ENCODE measurements at regions not wholly inside any gene's neighbourhood (a gene's known extent, or its start where the extent isn't known, plus 50 kb on each side); places are given as distances from the start of the nearest gene placed in this dataset.

- Histone ChIP-seq H3K36me3 (no peaks in the 10 kb centered on the region), H3K27me3 (ENCODE audit: low read depth) (no peaks in the 10 kb centered on the region), H3K9me3 (no peaks in the 10 kb centered on the region), H3K4me1 (no peaks in the 10 kb centered on the region), H3K27ac (no peak overlapping the region), H3K4me3 (no peak overlapping the region)
- no peak for TF ChIP-seq CTCF (IDR thresholded peaks at IDR 0.05)
- ATAC-seq (no peak), DNase-seq (no peak)
- intact Hi-C loops (cut with DNase I): no loop called here
These were observed 298.7 kb upstream of the EMCN start for GRCh38 chr4:100816436-100817045.

- no peaks in the 10 kb centered on the region for H3K27me3 ChIP-seq (ENCODE audit: low read depth)
- no peaks in the 10 kb centered on the region for H3K36me3 ChIP-seq
- H3K9me3 ChIP-seq: no peaks in the 10 kb centered on the region
- DNase-seq (no peak), ATAC-seq (no peak)
- no peak overlapping the region for H3K4me3 ChIP-seq
- H3K4me1 ChIP-seq: no peaks in the 10 kb centered on the region
- intact Hi-C loops (cut with DNase I): no loop called here
- no peak overlapping the region for H3K27ac ChIP-seq
- TF ChIP-seq CTCF (IDR thresholded peaks at IDR 0.05): no peak
These were observed 293.2 kb upstream of the EMCN start for GRCh38 chr4:100811046-100811445.

GRCh38 chr4:100809506-100809905, 291.7 kb upstream of the EMCN start:
- no peaks in the 10 kb centered on the region for H3K9me3 ChIP-seq
- intact Hi-C loops (cut with DNase I): no loop called here
- H3K4me1 ChIP-seq: no peaks in the 10 kb centered on the region
- H3K36me3 ChIP-seq: no peaks in the 10 kb centered on the region
- no peak overlapping the region for H3K27ac ChIP-seq
- H3K27me3 ChIP-seq (ENCODE audit: low read depth): no peaks in the 10 kb centered on the region
- no peak for DNase-seq
- H3K4me3 ChIP-seq: no peak overlapping the region
- no peak for TF ChIP-seq CTCF (IDR thresholded peaks at IDR 0.05)
- ATAC-seq: no peak

- Histone ChIP-seq H3K36me3 (no peaks in the 10 kb centered on the region), H3K4me3 (no peak overlapping the region), H3K4me1 (no peaks in the 10 kb centered on the region), H3K9me3 (no peaks in the 10 kb centered on the region), H3K27ac (no peak overlapping the region), H3K27me3 (ENCODE audit: low read depth) (no peaks in the 10 kb centered on the region)
- intact Hi-C loops (cut with DNase I): no loop called here
- no peak for DNase-seq
- no peak for ATAC-seq
- no peak for TF ChIP-seq CTCF (IDR thresholded peaks at IDR 0.05)
These were observed 289.2 kb upstream of the EMCN start for GRCh38 chr4:100806988-100807387.

- no peak overlapping the region for H3K4me3 ChIP-seq
- no peaks in the 10 kb centered on the region for H3K4me1 ChIP-seq
- DNase-seq: no peak
- no peaks in the 10 kb centered on the region for H3K9me3 ChIP-seq
- H3K27ac ChIP-seq: no peak overlapping the region
- intact Hi-C loops (cut with DNase I): no loop called here
- ATAC-seq: no peak
- H3K36me3 ChIP-seq: no peaks in the 10 kb centered on the region
- H3K27me3 ChIP-seq (ENCODE audit: low read depth): no peaks in the 10 kb centered on the region
- no peak for TF ChIP-seq CTCF (IDR thresholded peaks at IDR 0.05)
These were observed 287.7 kb upstream of the EMCN start for GRCh38 chr4:100805538-100805937.

Data from lower lobe of right lung (tissue), 2 donors.